ENCODE measurements at regions not wholly inside any gene's neighbourhood (a gene's known extent, or its start where the extent isn't known, plus 50 kb on each side); places are given as distances from the start of the nearest gene placed in this dataset.
A peak's percentile ranks its signal among the peaks of the same experiment; 100 is the strongest.
"Not testable (repeated sequence)": the region's sequence is repeated elsewhere in the genome, so short reads cannot be mapped to it uniquely, and the experiment has no call there.

DNA sequence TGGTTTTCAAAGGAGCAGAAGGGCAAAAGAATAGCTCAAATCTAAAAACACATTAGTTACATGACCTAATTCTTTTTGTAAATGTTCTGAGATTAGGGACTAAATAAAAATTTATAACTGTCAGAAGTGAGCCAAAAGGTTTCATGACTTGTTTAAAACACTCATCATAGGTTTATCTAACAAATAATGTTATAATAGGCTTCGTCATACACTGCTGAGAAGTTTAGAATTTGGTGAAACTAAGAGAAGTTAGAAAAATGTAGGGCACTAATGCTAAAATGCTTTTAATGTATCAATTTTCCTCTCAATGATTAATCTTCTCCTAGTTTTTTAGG is 468.8 kb upstream of the CDIN1 start:
- DNase-seq = no peak

DNA sequence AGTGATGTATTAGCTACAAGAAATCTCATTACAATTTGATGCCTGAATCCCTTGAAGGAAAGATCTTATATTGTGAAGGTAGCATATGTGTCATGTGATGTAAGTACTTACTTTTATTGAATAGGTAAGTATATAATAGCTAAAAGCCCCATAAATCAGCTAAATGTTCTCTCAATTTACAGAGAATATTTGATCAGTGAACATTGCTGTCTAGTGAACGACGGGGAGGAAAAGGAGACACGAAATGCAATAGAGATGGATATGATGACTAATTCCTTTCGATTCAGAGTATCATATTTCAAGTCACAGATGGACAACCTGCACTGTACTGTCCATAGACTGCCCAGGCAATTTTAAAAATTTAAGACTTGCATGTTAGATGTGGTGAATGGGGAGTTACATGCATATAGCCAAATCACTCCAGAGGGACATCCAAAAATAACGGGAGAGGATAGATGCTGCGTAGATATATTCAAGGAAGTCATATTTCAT is 462.1 kb upstream of the CDIN1 start:
- DNase-seq = no peak

DNA sequence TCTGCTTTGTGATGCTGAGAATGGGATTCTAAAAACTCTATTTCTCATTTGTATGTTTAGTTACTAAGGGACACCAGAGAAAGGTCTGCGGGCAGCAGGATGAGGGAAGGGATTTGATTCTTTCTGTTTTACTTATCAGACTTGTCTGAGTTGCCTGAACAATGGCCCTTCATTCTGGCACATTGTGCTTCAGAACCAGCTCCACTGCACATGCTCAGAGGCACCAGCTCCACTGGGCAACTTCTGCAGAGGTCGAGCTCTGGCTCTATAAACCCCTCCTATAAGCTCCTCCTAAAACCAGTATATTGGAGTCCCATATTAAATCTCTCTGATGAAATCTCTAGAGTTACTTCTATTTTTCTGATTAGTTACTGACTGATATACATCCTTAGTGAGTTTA is 453.2 kb upstream of the CDIN1 start:
- DNase-seq = no peak

DNA sequence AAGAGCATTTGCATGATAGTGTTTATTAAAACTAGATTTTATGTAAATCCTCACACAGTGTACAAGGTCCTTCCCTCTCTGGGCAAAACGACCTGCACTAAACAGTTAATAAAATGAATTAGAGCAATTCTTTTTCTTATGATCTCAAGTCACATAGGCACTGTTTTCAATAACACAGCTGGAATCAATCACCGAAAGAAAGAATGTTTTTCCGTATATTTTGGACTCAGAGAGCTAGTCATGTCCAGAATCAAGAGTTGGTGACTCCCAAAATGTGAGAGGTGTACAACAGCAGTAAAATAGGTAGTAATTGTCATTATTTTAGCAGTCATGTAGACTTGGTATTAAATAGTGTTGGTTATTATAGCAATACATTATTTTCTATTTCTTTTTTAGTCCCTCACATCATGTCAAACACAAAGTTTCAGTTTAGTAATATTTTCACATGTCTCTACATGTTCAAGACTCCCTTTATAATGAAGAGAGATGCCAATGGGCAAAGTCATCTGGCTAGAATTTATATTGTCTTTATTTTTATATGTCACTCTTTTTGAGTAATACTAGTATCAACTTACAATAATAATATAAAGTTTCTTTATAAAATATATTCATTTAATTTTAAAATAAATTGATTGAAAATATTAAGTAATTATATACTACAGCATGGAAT is 448.6 kb upstream of the CDIN1 start:
- no peak for DNase-seq

DNA sequence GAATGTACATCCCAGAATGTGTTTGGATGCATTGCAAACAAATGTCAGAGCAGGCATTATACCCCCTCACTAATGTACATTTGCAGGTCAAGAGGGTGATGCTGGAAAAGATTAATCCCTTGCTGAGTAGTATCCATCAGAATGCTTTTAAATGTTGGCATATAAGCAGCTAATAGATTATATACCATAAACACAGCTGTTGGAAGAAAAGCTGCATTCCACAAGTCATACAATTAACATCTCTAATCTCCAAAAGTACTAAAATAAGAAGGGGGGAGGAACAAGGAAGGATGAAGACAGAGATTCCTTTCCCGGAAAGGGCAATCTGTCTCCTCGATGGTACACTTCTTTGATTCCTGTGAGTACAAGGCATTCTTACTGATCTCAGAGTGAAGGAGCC is 445.7 kb upstream of the CDIN1 start:
- DNase-seq = no peak

DNA sequence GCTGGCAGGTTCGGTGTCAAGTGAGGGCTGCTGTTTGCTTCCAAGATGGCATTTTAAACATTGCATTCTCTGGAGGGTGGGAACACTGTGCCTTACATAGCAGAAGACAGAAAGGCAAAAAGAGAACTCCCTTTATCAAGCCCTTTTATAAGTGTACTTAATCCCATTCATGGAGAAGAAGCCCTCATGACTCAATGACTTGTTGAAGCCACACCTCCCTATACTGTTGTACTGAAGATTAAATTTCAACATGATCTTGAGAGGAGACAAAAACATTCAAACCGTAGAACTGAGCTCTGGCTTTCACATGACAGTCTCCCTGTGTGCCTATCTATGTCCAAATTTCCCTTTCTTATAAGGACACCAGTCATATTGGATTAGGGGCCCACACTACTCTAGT is 443.4 kb upstream of the CDIN1 start:
- no peak for DNase-seq

DNA sequence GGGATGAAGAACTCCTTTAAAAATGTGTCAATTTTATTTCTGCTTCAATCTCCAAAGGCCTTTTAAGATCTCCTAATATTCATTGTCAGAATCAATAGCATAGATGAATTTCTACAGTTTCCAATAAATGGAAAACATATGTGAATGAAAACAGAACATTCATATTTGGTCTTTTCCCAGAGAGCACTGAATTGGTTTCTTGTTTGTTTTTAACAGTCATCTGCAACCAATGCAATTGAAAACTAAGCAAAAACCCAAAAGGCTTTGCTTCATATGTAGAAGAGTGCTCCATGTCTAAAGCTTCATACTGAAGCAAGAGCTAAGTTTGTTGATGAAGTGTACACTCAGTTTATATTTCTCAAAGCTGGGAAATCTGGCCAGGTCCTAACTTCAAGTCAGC is 426.5 kb upstream of the CDIN1 start:
- no peak for DNase-seq

DNA sequence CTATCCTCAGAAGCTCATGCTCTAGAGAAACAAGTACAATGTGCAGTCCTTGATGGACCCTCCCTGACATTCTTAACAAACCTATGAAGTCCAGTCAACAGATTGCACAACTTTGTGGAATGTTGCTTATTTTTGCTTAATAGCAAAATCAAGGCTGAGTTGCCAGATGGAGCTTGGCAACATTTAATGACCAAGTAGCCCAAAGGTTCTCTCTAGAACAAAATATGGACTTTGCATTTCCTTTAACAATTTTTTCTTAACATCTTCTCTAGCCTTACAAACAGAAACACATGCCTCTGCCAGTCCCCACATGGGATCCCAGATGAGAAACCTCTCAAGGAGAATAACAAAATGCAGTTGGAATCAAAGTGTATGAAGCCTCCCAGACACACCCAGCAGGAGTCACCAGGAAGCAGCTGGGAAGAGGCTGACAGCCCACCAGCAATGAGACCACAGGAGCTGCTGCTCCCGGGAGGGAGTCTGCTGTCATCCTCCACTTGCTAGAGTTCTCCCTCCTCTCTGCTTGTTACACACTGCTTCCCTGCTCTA is 422.5 kb upstream of the CDIN1 start:
- DNase-seq = no peak

DNA sequence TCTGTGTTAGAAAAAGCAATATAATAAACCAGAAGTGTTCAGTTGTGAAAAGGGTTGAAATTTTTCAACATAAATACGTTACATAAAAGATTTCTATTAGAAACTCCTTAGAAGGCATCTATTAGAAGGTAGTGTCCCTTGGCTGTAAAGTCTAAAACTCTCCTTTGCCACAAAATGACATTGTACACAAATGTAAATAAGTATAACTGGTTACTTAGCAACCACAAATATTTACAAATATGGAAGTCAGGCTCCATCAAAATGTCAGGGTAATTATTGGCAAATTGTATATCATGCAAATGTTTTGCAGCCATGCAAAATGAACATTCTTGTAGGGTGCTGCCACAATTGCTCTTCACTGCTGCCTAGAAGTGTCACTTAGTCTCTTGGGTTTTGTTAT is 419.1 kb upstream of the CDIN1 start:
- no peak for DNase-seq

DNA sequence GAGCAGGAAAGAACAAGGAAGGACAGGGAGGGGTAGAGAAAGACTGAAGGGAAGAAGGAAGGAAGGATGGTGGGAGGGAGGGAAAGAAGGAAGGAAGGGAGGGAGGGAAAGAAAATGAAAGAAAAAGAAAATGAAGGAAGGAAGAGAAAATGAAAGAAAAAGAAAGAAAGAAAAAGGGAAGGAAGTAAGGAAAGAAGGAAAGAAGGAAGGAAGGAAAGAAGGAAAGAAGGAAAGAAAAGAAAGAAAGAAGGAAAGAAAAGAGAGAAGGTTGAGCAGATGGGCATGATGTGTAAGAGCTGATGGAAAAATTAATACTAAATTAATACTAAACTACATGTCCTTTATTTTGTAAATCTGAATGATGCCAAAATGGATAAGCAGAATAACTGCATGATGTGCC is 418.3 kb upstream of the CDIN1 start:
- no peak for DNase-seq

DNA sequence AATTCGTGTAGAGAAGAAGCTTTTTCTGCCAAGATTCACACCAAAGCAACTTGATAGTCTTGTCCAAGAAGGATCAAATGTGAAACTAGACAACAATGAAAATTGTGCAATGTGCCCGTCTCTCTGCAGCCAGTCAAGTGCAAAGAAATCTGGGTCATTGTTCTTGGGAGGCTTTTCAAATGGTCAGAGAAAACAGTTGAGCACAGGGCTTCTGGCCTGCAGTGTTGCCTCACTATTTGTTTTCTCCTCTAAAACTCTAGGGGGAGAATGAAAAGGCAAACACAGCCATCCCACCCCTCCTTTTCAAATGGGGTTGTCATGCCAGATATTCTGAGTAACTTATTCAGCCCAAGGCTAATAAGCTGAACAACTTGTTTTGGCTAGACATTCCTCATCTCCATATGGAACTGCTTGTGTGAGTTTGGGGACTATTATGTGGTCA is 417.6 kb upstream of the CDIN1 start:
- no peak for DNase-seq

DNA sequence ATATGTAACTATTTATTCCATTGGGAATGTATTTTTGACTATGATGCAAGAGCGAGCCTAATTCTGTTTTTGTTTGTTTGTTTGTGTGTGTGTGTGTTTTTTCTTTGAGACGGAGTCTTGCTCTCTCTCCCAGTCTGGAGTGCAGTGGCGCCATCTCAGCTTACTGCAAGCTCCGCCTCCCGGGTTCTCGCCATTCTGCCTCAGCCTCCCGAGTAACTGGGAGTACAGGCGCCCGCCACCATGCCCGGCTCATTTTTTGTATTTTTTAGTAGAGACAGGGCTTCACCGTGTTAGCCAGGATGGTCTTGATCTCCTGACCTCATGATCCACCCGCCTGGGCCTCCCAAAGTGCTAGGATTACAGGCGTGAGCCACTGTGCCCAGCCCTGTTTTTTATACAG is 415.4 kb upstream of the CDIN1 start:
- not testable (repeated sequence) for DNase-seq

DNA sequence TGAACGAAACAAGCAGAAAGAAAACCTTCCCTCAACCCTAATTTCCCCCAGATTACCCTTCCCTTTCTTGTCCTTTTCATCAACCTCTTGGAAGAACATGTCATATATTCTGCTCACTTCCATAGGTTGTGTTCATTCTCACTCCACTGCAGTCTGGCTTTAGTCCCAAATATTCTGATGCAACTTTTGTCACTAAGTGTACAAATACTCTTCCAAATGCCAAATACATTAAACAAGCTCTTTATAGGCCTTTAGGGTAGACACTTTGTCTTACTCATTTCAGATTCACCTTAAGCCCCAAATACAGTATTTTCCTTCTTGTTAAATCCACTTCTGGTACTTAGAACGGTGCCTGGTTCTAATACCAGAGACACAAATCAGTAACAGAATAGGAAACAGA is 406.5 kb upstream of the CDIN1 start:
- DNase-seq = no peak

DNA sequence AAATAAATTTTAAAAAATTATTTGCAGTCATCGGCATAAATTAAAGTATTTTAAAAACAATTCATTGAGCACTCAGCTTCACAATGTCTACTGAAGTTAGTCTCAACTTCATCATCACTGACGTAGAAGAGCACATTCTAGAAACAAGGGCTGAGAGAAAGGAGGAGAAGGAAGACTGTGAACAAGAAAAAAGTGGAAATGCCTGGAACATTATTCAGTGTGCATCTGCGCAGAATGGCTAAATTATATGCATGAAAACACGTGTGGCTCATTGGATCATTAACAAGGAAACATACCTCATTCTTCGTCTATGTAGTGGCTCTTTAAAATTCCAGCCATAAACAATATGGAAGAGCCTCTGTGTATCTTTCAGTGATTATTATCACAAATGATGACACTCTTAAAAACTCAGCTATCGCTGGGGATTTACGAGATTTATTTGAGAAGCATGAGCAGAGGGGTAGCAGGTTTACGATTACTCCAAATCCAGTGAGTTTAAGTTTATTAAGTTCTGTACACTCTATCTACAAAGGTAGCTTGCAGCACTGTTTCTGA is 404.2 kb upstream of the CDIN1 start:
- no peak for DNase-seq

DNA sequence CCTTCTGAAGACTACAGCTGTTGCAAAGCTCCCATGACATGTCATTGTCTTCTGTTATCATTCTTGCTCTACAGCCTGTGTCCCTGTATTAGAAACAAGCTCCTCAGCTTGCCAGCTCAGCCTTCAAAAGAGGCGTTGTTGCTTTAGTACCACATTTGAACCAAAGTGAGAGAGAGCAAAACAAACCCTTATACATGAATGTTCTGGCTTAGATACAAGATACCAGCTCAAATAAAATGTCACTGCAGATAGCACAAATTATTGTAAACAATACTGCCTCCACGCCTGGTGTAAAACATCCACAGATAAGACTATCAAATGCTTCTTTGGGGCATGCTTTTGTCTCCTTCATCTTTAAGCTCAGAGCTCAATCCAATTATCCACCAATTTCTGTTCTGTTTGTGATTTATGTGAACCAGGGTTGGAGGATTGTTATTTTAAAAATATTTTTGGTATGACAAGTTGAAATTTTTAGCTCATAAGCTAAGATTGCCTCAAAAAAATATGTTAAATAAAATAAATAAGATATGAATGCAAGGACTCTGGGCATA is 403.6 kb upstream of the CDIN1 start:
- DNase-seq = no peak

DNA sequence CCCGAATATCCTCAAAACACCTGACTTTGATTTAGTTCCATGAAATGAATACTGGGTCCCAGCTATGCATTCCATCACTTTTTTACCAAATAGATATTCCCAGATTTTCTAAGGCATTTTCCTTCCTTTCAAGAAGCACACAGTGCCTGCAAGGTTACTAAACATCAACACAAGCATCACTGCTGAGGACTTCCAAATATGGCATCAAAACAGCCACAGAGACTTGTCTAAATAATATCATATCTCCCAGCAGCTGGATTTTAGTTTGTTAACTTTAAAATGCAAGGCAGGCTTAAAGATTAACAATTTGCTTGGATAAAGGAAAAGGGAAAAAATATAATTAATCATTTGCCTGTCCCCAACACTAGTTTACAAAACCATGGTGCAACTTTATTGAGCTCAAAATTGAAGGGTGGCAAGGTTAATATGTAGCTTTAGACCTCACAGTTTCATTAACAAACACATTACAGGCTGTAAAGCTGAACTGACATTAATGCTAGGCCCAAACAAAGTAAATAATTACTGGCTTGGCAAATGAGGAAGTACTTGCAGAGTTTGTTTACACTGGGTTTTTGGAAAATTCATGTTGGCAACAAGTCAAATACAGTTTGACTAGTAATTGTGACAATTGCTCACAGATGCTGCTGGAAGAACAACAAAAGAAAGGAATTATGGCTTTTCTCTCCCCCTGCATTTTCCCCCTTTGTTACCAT is 401.7 kb upstream of the CDIN1 start:
- DNase-seq = no peak

DNA sequence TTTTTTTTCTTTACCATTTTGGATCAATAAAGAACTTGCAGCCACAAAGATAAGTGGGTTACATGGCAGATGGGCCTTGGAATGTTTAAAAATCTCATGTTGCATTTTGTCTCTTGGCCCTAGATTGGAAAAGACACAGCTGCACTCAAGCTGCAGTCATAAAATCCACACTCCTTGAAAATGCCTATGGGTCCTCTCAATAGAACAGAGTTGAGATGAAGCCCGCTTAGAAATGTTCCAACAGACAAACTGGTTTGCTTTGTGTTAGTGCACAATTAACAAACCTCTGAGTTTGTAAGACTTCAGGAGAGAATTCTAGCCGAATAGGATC is 401.2 kb upstream of the CDIN1 start:
- DNase-seq = peak; percentile 28

DNA sequence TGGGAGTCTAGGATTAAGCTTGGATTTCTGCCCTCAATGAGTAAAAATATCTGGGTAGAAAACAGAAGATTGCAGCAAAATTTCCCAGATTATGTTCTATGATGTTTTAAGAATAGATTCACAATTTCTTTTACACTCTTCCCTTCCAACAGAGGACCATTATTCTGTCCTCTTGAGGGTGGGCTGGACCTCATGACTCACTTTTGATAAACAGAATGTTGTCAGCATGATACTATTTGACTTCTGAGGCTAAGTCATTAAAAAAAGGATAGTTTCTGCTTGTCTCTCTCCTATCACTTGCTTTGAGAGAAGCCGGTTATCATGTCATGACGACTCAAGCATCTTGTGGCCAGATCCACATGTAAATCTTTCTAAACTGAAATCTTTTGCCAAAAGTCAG is 396.2 kb upstream of the CDIN1 start:
- DNase-seq = no peak

DNA sequence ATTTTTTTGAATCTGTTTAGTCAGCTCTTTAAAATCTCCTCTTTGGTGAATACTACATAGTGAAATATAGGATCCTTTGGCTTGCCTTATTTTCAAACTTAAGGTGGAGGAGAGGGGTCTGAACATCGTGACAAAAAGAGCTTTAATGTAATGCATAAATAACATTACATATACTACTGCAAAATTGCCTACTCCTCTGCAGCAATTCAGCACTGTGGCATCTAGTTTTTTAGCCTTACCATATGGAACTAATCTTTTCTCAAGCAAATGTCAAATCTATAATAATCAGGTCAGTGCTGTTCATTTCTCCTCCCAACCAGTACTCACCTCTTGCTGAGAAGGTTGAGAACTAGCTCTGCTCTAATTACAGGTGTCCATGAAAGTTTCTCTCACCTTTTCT is 394.0 kb upstream of the CDIN1 start:
- DNase-seq = no peak

DNA sequence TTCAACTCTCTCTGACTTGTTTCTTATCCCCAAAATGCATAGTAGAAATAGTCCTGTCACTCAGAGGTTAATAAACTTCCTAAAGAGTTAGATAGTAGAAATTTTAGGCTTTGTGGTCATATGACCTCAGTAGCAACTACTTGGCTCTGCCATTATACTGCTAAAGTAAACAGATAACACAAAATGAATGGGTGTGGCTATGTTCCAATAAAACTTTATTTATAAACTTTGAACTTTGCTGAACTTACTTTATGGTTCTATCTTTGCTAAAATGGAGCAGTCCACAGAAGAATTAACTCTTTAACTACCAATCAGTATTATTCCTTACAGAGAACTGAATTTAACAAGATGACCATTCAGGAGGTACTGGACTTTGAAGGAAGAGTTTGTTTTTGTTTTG is 393.6 kb upstream of the CDIN1 start:
- no peak for DNase-seq

DNA sequence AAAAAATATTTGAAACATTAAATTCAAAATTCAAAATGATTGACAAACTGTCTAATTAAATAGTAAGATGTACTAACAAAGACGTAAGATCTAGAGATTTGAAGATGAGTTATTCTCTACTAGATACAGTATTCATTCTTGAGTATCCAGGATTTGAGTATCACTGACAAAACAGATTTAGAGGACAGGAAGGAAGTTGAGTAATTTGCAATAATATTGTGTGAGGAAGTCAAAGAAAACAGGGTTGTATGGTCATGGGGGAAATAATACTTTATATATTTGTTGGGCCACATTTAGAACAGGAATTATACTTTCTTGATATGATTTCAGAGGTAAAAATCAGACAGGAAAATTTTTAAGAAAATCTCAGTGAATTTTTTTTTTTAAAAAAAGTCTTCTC is 393.1 kb upstream of the CDIN1 start:
- no peak for DNase-seq

DNA sequence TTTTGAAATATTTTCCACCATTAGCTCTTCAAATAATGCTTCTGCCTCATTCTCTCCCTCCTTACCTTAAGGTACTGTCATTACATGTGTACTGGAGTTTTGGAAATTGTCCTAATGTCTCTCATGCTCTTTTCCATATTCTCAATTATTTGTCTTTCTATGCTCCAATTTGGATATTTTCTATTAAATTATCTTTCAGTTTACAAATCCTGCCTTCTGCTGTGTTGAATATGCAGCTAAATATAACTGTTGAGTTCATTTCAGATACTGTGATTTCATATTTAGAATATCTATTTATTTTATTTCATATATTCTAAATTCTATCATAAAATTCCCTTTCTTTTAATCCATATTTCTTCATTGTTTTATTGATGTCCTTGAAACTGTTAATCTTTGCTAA is 388.0 kb upstream of the CDIN1 start:
- DNase-seq = no peak

DNA sequence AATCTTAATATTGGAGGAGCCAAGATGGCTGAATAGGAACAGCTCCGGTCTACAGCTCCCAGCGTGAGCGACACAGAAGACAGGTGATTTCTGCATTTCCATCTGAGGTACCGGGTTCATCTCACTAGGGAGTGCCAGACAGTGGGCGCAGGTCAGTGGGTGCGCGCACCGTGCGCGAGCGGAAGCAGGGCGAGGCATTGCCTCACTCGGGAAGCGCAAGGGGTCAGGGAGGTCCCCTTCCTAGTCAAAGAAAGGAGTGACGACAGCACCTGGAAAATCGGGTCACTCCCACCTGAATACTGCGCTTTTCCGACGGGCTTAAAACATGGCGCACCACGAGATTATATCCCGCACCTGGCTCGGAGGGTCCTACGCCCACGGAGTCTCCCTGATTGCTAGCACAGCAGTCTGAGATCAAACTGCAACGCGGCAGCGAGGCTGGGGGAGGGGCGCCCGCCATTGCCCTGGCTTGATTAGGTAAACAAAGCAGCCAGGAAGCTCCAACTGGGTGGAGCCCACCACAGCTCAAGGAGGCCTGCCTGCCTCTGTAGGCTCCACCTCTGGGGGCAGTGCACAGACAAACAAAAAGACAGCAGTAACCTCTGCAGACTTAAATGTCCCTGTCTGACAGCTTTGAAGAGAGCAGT is 383.9 kb upstream of the CDIN1 start:
- not testable (repeated sequence) for DNase-seq

Data from NCI-H2171 treated with DMSO at 0.1 percent for 48 hours (cell line).